GM19351 (cell line): ENCODE measurements at regions not wholly inside any gene's neighbourhood (a gene's known extent, or its start where the extent isn't known, plus 50 kb on each side); places are given as distances from the start of the nearest gene placed in this dataset.

Experiments used
- ATAC-seq: cut with Tn5 transposase; IDR thresholded peaks from one replicate; pipeline ENCODE4 v1.9.1; 2021; ENCODE audit warnings: mild to moderate bottlenecking, moderate library complexity; ENCODE audit not compliant: unreplicated experiment

- ATAC-seq: no peak
Measured at GRCh38 chr9:14967450-14968321, 57.5 kb upstream of the FREM1 start.

GRCh38 chr9:14962193-14962882, 52.1 kb upstream of the FREM1 start:
- no peak for ATAC-seq

- ATAC-seq: no peak
Measured at GRCh38 chr9:14961372-14962068, 51.3 kb upstream of the FREM1 start.

- ATAC-seq: no peak
Measured at GRCh38 chr9:14960881-14961280, 50.7 kb upstream of the FREM1 start.
